ENCODE measurements at regions not wholly inside any gene's neighbourhood (a gene's known extent, or its start where the extent isn't known, plus 50 kb on each side); places are given as distances from the start of the nearest gene placed in this dataset.
"Not testable (repeated sequence)": the region's sequence is repeated elsewhere in the genome, so short reads cannot be mapped to it uniquely, and the experiment has no call there.

DNA sequence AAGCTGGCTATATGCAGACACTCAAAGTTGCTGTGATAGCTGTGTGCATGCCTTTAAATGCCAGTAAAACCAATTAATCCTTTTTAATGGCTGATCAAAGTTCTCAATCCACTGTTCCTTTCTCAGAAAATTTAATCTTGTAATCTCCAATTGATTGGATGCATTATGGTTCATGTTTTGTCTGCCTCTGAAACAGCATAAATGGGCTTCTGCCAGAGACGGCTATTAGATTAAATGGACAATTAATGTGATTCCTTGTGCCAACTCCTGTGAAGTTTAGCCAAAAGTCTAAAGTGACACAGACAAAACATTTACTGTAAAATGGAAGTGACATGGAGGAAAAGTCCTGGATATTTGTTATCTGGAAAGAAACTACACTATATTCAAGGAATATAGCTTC lies 952.5 kb upstream of the FAT3 start:
- DNase-seq (ENCODE audit: low read depth in 4 of 4, low spot score in 3 of 4), result no peak

DNA sequence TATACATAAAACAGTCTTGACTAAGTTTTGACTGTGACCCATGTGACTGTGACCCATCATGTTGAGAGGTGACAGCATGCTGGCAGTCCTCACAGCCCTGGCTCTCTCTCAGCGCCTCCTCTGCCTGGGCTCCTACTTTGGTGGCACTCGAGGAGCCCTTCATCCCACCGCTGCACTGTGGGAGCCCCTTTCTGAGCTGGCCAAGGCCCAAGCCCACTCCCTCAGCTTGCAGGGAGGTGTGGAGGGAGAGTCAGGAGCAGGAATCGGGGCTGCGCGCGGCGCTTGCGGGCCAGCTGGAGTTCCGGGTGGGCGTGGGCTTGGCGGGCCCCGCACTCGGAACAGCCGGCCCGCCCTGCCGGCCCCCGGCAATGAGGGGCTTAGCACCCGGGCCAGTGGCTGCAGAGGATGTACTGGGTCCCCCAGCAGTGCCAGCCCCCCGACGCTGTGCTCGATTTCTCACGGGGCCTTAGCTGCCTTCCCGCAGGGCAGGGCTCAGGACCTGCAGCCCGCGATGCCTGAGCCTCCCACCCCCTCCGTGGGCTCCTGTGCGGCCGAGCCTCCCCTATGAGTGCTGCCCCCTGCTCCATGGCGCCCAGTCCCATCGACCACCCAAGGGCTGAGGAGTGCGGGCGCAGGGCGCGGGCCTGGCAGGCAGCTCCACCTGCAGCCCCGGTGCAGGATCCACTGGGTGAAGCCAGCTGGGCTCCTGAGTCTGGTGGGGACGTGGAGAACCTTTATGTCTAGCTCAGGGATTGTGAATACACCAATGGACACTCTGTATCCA lies 955.9 kb upstream of the FAT3 start:
- not testable (repeated sequence) for DNase-seq (ENCODE audit: low read depth in 4 of 4, low spot score in 3 of 4)

DNA sequence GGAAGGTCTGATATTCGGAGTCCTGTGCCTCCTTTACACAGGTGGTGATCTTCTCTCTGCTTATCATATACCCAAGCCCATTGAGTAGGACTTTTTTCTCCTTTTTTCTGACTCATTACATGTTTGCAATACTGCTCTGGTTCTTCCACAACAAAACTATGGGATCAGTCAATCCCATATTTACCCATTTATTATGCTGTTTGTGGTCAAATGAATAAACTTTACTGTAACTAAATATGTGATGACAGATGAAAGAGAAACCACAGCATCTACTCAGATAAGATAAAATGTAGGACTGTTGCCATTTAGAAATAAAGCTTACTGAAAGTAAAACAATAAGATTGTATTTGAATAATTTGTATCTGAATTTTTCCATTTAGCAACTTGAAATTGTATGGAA lies 958.7 kb upstream of the FAT3 start:
- no peak for DNase-seq (ENCODE audit: low read depth in 4 of 4, low spot score in 3 of 4)

DNA sequence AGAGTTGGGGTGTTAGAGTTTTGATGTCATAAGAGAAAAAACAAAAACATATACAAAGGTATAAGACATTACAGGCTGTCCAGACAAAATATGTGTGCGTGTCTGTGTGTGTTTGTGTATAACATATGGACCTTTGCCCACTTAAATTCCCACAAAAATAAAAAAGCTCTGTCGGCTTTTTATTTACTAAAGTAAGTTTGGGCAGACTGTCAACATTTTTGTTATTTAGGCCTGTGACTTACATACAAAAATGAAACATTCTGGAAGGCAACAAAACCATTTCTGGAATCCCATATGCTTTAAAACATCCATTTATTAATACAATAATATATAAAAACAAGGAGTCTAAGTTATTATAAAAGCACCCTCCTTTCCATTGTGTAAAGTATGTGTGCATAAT lies 960.1 kb upstream of the FAT3 start:
- no peak for DNase-seq (ENCODE audit: low read depth in 4 of 4, low spot score in 3 of 4)

DNA sequence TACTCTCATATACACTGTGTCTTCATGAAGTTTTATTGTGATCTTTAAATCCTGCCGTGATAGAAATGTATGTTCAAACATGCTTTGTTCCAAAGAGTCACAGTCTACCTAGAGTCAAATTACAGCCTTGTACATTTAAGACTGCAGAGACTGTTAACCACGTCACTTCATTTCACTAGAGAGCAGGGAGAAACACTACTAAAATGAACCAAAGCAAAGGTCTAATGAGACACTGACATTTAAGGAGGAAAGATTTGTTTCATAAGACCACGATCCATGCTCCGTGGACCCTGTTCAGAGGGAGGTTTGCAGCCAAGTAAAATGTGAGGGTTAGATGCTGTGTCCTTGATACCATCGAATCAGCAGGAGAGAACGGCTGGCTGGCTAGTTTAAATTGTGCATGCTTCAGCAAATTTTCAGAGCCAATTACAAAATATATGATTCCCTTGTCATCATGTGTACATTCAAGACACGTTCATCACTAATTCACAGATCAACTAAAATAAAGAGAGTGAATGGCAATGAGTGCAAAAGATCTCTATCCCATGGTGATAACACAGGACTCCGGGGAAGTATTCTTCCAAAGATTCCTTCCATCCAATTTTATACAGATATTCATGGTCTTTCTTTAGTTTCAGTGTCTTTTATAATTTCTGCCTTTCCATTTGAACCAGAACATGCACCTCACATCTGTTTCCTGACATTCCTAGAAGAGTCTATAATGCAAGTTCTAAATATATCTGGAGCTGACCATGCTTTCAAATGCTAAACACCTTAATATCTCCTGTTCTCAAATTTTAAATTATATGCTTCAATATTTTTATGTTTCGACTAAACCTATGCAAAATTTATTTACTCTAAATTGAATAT lies 960.9 kb upstream of the FAT3 start:
- DNase-seq (ENCODE audit: low read depth in 4 of 4, low spot score in 3 of 4), result peak in 2 of 4 donors; percentile 3 to 20

DNA sequence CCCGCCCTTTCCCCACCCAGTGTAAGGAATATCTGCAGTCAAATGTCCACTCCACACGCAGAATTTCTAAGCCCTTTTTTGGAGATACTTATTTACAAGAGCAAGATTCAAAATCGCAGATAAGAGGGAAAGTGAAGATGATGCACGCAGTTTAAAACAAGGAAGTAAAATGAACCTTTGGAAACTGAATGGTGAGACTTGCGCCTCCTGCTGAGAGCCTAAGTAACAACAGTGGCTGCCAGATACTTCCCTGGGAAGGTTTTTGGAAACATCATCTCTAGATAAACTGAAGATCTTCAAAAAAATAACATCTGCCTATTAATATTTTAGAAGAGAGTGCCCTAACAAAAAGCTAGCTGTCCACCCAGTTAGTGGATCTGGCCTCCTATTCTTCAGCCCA lies 963.1 kb upstream of the FAT3 start:
- DNase-seq (ENCODE audit: low read depth in 4 of 4, low spot score in 3 of 4), result no peak

DNA sequence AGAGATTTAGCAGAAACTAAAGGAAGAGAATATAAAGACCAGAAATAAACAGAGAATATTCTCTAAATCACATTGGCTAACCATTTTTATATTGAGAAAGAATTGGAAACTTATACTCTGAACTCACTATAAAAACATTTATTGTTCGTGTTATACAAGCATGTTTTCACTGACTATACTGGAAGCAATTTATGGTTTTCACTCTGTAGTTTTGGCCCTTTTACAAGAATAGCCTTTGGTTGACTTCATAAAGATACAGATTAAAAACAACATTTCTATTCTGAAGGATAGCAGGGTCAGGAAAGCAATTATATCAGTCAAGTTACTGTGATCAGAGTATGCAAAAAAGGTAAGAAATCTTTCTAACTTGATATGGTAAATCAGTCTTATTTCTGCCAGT lies 965.7 kb upstream of the FAT3 start:
- no peak for DNase-seq (ENCODE audit: low read depth in 4 of 4, low spot score in 3 of 4)

DNA sequence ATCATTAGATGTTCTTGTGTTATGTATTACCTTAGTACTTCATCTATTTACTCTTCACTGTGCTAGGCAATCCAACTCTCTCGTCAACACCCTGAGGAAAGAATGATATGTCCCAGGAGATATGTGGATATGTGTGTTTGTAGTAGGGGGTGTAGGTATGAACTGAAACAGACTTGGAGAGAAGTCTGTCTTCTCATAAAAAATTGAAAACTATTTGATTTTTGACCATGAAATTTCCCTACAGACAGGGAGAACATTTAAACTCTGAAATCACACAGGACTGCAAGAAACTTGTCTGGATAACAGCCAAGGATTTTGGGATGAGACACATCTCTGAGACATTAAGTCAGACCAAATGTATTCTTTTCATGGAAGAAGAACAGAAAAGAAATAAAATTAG lies 967.0 kb upstream of the FAT3 start:
- no peak for DNase-seq (ENCODE audit: low read depth in 4 of 4, low spot score in 3 of 4)

DNA sequence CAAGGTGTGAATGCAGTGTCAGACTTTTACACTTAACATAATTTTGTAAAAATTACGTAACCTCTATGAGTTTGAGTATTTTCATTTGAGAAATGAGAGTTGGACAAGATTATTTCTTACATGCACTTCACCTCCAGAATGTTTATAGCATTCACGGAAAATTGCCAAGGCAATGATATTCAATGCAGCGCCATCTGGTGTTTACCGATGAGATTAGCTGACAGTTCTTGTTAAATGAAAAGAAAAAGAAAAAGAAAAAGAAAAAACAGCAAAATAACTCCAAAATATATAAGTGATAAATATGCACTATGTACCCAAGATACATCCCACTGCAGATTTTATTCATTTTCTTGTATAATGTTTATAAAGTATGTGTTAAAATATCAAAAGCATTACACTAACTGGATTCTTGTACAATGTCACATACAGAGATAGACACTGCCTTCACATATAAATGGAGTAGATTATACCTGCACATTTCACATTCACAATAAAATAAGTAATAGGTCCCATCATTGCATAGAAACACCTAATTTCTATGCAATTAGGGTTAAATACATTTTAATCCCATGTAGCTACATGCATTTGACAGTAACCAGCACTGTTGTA lies 976.3 kb upstream of the FAT3 start:
- DNase-seq (ENCODE audit: low read depth in 4 of 4, low spot score in 3 of 4), result peak in 1 of 4 donors; percentile 37

DNA sequence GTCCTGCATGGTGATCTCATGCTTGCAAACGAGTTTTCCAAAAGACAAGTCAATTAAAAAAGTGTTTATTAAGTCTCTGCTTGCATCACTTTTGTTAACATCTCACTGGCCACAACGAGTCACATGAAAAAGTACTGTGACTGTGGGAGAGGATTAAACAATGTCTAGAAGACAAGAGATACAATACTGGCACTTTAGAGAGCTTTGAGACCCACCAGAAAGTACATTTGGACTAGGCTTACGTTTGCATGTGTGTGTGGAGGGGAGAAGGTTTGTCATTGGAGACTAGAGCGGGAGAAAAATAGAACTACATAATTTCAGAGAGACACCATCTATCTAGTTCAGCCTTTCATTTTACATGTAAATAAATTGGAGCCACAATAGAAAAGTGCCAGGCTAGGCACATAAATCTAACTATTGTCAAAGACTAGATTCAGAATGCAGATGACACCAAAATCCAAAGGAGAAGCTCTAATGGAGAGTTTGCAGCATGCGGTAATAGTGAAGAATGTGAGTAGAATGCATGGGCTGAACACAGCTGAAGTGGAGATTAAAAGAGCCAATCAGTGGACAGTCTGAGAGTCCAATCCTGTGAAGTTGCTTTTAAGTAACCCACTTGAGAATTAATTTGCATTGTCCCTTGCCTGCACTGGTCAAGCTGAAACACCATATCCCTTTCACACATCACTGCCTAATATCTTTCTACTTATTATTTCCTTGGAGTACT lies 977.4 kb upstream of the FAT3 start:
- DNase-seq (ENCODE audit: low read depth in 4 of 4, low spot score in 3 of 4), result no peak

DNA sequence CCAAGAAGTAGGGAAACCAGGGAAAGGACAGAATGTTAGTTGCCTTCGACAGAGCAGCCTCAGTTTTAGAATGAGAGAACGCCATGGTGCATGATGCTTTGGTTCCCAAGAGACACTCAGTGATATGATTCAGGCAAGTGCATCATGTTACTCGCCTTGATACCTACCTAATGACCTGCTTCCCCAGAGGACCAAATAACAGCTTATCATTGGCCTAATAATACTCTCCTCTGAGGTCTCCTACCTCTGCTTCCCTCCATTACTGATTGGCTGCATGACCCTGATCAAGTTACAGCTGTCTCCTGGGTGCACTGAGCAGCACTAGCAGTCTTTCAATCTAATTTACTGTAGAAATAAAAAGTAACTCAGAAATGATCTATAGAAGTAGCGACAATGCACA lies 979.7 kb upstream of the FAT3 start:
- no peak for DNase-seq (ENCODE audit: low read depth in 4 of 4, low spot score in 3 of 4)

DNA sequence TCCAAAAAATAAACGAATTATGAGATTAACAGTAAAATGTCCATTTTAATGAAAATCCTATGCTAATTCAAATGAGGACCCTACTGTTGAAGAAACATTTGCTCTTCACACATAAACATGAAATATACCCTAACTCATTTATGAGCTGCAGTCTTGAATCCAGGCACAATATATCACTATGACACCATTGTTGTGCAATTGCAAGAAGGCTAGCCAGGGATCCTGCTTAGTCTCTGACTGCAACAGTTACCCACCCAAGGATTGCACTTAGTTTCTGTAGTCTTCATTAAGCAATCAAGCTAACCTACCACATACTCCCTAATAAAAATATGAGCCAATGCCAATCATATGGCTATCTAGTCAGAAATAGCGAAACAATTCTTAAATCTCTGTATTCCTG lies 981.0 kb upstream of the FAT3 start:
- no peak for DNase-seq (ENCODE audit: low read depth in 4 of 4, low spot score in 3 of 4)

DNA sequence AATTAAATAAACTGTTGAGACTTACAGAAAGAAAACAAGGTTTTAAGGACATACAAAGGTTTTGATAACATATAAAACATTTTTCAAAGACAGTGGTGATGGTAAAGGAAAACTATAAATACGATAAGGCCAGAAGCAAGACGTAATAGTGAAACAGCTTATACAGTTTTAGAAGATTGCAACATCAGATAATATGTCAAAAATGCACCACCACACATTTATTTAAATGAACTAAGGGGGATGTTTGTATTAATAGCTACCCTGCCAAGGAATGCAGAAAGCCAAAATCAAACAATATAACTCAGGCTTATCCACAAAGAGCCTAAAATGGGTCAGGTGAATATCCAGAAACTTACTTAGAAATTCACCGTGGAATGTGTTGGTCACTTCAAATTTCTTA lies 981.6 kb upstream of the FAT3 start:
- no peak for DNase-seq (ENCODE audit: low read depth in 4 of 4, low spot score in 3 of 4)

DNA sequence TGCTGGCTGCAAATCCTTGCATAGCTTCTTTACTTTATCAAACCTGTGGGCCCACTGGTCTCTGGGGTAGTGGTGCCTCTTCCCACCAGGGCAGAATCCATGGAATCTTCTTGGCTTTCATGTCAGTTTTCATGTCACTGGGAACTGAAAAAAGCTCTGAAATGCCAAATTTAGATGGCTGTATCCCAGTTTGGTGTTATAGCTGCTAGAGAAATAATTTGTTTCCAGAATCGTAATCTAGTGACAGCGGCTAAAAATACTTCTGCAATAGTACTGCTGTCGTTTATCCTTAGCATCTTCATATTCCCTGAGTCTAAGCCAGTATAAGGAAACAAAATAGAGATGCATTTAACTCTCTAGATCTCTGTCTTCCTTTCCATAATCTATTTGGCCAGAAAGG lies 983.4 kb upstream of the FAT3 start:
- DNase-seq (ENCODE audit: low read depth in 4 of 4, low spot score in 3 of 4), result no peak

DNA sequence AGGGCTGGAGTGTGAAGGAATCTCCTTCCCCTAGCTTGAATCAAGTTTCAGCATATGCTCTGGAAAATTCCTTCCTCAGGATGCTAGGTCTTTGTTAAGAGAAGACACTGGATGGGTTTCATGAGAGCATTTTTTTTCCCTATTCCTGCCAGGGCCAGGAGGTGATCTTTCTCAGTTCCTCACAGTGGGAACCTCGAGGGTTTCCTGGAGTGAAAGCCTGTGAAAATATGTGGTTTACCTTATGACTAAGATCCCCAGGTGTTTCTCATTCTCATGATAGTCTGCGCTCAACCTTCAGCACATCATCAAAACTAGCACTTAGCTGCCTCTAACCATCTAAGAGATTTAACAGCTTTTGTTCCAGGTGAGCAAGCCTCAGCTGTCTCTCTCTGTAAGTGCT lies 985.3 kb upstream of the FAT3 start:
- DNase-seq (ENCODE audit: low read depth in 4 of 4, low spot score in 3 of 4), result no peak

DNA sequence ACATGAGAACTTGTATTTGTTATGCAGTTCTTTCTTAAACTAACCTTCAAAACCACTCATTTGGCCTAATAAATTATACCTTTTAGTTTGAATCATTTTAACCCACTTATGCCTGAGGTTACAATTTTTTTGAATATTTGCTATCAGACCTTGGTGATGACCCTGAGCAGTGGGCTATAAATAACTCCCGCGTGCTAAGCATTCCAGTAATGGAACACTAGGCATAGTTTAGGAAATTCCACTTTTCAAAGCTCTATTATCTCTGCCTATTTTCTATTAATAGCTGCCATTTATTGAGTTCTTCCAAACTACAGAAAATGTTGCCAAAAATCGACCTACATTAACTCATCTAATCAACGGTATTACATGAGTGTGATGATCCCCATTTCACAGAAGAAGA lies 993.4 kb upstream of the FAT3 start:
- DNase-seq (ENCODE audit: low read depth in 4 of 4, low spot score in 3 of 4), result no peak

DNA sequence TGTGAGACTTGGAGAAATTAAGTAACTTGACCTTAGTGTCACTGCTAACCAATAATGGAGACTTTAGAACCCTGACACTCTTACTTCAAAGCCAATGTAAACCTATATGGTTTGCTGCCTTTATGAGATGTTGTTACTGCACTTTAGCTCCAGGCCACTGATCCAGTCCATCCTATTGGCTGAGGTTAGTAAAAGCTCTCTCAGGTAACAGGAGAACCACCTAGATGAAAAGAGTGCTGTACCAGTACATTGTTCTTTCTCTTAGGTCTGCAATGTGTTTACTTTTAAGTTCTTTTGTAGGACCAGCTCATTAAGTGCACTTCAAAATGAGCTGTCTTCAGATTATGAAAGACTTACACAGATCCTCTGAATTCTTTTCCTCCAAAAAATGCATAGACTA lies 994.0 kb upstream of the FAT3 start:
- DNase-seq (ENCODE audit: low read depth in 4 of 4, low spot score in 3 of 4), result no peak

DNA sequence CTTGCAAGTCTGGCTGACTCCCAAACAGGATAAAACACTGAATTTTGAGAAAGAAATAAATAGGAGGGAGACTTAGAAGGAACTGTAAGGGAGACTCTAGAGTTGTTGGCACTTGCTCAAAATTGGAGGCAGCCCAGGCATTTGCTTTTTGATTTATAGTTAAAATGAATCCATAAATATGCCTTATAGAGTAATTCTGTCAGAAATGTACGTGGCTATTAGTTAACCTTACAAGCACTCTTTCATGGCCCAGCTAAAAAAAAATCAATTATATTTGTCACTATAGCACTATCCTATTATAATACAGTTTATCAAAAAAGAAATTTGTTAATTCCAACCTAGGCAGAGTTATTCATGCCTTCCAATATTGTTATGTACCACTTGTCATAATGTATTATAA lies 1000.0 kb upstream of the CHORDC1 start:
- no peak for DNase-seq (ENCODE audit: low read depth in 4 of 4, low spot score in 3 of 4)

DNA sequence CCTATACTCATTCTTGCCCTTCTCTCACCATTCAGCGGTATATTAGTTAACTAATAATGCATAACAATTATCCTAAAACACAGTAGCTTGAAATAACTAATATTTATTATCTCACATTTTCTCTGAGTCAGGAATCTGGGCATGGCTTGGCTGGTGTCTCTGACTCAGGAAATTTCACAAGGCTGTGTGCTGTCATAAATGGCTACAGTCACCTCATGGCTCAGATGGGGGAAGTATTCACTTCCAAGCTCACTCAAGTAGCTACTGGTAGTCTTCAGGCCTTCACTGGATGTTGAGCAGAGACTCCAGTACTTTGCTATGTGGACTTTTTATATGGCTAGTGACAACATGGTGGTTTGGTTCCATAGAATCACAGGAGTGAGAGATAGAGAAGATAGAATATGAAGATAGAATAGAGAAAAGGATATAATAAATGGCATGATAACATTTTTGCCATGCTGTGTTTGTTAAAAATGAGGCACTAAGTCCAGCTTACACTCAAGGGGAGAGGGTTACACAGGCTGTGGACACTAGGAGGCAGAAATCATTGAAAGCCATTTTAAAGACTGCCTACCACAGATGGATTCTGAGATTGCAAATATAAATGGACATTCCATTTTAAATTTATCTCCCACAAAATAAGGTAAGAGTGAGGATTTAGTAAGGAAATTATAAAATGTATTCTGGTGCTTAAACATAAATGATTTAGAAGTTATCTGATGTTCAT lies 997.8 kb upstream of the CHORDC1 start:
- no peak for DNase-seq (ENCODE audit: low read depth in 4 of 4, low spot score in 3 of 4)

DNA sequence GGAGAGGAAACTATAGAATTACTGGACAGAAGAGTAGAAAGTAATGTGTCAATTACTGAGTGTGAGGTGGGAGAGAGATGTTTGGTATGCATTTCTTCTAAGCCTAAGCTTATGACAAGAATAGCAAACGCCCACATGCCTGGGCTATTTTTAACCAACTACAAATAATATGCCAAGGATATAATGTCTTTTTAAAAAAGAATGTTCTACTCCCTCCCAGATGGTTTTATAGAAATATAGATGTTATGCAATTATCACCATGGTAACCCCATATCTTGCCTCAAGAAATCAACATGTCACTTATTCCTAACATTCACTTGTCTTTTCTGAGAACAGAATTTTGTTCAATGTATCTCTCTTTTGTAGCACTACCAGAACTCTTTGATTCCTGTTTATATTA lies 996.7 kb upstream of the CHORDC1 start:
- no peak for DNase-seq (ENCODE audit: low read depth in 4 of 4, low spot score in 3 of 4)
